ENCODE measurements at regions not wholly inside any gene's neighbourhood (a gene's known extent, or its start where the extent isn't known, plus 50 kb on each side); places are given as distances from the start of the nearest gene placed in this dataset.

DNA sequence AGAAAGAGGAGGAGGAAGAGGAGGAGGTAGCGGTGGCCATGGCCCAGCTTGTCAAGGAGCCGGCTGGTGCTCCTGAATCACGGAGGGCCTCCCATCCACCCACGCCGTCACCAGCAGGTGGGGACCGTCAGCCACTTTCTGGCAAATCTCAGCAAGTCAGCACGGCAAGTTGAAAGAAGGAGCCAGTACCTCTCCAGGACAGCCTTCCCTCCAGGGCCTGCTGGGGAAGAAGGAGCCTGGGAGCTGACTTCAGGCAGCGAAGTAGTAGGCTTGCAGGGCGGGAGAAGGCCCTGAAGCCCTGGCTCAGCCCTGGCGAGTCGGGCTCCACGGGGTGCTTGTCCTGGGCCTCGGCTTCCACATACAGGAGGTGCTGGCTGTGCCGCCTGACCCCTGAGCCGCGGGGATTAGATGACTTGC lies 99.2 kb upstream of the TRPM1 start:
- no peak for TF ChIP-seq POLR2AphosphoS5 (IDR thresholded peaks at IDR 0.05; ENCODE audit: insufficient read depth in 1 of 2, low read depth in 1 of 2)
- TF ChIP-seq, protein P1, sequence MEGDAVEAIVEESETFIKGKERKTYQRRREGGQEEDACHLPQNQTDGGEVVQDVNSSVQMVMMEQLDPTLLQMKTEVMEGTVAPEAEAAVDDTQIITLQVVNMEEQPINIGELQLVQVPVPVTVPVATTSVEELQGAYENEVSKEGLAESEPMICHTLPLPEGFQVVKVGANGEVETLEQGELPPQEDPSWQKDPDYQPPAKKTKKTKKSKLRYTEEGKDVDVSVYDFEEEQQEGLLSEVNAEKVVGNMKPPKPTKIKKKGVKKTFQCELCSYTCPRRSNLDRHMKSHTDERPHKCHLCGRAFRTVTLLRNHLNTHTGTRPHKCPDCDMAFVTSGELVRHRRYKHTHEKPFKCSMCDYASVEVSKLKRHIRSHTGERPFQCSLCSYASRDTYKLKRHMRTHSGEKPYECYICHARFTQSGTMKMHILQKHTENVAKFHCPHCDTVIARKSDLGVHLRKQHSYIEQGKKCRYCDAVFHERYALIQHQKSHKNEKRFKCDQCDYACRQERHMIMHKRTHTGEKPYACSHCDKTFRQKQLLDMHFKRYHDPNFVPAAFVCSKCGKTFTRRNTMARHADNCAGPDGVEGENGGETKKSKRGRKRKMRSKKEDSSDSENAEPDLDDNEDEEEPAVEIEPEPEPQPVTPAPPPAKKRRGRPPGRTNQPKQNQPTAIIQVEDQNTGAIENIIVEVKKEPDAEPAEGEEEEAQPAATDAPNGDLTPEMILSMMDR (IDR thresholded peaks at IDR 0.05), result peak in 1 of 3 experiments; percentile 43
